HG02943 (cell line): ENCODE measurements at regions not wholly inside any gene's neighbourhood (a gene's known extent, or its start where the extent isn't known, plus 50 kb on each side); places are given as distances from the start of the nearest gene placed in this dataset.

Source experiments
- ATAC-seq: cut with Tn5 transposase; IDR thresholded peaks from one replicate; pipeline ENCODE4 v1.9.1; 2021; ENCODE audit warnings: mild to moderate bottlenecking, low read depth, moderate library complexity; ENCODE audit not compliant: unreplicated experiment

DNA sequence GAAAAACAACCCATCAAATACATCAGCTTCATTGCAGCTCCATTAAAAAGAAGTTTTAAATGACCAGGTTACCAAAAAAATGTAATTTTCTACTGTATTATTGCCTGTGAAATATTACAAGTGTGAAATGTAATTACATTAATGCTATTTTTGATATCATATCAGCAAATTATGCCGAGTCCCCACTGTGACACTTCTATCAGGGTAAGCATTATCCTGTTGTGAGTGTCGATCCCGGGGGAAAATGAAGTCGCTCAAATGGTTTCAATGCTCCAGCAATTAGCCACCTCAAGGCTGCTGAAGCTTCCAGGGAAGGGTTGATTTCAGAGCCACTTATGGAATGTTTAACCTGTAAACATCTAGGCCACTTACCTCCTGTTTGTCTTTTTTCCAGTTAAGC is 70.4 kb downstream of the RCN1 start:
- ATAC-seq, result no peak

DNA sequence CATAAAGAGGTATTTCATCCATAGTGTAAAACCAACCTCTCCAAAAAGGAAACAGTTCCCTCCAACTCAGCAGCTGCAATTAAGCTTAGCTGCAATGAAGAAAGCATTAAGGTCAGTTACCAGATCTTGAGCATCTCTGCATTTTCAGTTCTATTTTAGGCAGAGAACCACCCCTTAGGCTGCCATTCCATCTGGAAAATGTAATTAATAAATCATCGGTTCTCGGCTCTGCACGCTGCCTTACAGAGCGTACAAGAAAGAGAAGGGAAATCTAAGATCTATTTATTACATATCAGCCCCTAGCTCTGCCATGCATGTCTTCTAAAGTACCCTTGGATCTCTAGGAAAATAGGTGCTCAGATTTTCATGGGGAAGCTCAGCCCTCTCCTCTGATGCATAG is 71.5 kb downstream of the RCN1 start:
- no peak for ATAC-seq

GRCh38 chr11:32162906-32163305 is 72.0 kb downstream of the RCN1 start:
- no peak for ATAC-seq

DNA sequence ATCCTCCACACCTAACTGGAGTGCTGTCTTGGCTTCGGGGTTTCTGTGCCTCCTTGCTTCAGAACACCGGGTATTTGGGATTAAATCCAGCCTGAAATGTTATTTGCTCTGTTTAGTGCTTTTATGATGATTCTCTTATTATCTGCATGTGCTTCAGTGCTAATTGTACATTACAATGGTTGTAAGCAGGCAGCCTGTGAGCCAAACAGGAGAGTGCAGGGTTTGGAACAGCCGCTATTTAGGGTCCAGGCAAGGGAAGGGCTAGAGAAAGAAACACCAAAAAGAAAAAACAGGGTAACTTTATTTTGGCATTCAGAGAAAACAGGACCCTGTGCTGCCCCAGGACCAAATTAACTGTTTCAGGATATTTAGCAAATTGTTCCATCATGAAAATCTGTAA is 72.7 kb downstream of the RCN1 start:
- ATAC-seq, result no peak

GRCh38 chr11:32164836-32165235 is 74.0 kb downstream of the RCN1 start:
- ATAC-seq, result no peak

DNA sequence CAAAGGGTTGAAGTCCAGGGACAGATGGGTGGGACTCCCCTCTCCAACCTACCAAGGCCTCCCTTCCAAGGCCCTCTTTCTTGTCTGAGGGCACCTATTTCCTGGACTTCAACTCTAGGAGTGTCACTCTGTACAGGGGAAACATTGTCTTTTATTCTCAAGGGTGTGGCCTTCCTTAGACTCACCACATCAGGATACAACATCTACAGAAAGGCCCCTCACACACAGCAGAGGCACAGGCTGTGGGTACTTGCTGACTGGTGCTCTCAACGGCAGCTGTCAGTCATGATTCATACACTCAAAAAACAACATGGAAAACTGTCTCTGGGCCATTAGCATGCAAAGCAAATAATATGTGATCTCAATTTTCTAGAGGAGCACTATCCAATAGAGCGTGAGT is 78.0 kb downstream of the RCN1 start:
- ATAC-seq, result no peak

GRCh38 chr11:32171445-32171844 is 80.6 kb downstream of the RCN1 start:
- no peak for ATAC-seq

DNA sequence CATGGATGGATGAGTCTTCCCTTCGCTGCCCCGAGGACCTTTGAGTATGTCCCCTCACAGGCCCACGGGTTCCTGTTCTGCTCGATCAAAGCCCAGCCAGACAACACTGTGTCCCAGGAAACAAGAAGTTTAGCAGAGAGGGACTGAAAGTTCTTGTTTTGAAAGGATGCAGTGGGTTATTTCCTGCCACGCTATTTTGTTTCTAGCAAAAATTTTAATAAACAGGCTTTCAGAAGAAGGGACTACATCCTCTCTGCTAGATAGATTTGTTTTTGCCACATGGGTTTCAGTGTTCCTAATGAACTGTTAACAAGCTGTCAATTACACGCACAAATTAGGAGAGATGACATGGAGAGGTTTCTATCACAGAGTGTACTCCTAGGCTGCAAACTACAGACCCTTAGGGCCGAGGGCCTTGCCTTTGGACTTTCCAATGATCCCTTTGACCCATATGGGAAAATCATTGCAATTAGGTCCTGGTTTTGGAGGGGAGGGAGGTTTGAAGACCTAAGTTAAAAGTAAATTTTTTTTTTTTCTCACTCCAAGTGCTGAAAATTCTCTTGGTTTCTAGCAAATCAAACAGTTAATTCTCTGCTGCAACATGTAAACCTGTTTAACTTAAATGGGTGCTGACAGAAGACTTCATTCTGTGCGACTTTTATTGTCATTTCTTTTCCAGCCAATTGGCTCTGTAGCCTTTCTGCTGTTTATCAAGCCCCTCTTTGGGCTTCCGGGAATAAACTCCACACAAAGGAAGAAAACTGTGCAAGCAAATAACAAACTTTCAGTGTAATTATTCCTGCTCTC is 81.4 kb downstream of the RCN1 start:
- no peak for ATAC-seq

GRCh38 chr11:32172848-32173834 is 82.3 kb downstream of the RCN1 start:
- peak; percentile 57 for ATAC-seq

- no peak for ATAC-seq
These were observed 83.1 kb downstream of the RCN1 start for GRCh38 chr11:32173977-32174376.

GRCh38 chr11:32176223-32176934 is 85.5 kb downstream of the RCN1 start:
- ATAC-seq, result peak; percentile 68

DNA sequence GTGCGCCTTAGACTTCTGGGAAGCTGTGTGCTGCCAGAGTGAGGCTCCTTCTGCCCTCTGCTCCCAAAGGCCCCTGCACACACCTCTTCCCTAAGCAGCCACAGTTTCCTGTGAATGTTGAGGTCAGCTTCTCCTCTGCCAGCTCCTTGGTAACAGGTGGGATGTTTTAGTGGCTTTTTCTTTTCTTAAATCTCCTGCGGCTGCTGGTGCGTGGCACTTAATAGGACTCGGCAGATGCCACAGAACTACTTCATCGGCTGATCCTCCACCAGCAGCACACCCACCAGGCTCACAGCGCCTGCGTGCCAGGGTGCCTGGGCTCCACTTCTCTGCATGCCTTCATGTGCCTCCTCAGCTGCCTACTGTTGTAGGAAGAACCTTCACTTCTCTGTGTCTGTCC is 87.8 kb downstream of the RCN1 start:
- ATAC-seq, result no peak

GRCh38 chr11:32183512-32183911 is 92.6 kb downstream of the RCN1 start:
- no peak for ATAC-seq

DNA sequence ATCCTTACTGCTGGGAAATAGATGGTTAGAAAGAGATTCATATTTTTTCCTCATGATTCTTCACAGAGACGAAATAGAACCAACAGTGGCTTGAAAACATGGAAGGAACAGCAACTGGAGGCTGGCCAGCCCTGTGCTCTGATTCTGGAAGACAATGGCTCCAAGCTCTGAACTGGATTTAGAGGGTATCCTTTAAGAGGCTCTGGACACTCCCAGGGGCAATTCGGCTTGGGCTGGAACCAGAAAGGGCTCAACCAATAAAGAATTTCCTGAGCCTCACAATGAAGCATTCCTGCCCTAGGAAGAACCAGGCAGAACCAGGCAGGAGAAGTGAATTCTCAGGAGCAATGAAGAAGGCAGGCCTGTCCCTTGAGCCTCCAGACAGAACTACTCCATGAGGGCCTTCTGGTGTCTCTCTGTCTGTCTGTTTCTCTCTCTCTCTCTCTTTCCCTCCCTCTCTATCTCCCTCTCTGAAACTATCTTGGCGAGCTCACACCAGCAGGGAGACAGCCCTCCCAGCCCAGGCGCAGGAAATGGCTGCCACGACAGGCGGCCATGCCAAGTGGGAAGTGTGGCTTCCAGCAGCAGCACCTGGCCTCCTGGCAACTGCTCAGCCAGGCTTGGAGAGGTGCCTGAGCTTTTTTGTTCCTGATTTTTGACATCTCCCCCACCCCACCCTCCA is 93.3 kb downstream of the RCN1 start:
- no peak for ATAC-seq

DNA sequence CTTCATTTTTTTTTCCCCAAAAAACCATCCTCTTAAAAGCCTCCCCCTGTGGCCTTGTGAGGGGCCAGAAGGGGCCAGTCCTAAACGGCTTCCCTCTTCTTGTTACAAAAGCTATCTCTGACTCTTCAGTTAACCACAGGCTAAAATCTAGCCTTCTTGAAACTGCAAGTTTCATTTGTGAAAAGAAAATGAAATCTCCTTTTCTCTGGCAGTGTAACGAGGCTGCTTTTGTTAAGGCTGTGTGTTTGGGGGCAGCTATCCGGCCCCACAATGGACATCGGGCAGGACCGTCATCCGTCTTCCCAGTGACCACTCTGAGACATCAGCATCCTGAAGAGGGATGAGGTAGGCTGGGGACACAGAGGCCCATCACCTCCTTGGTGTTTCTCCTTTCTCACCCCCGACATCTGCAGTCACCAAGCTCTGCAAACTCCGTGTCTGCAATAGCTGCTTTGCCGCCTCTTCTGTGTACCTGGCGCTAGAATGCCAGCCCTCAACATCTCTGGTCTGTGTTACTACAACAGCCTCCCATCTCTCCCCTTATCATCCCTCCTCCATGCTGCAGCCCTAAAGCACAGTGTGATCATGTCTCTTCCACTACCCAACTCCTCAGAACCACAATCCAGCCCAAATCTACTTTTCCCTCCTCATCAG is 94.0 kb downstream of the RCN1 start:
- no peak for ATAC-seq

DNA sequence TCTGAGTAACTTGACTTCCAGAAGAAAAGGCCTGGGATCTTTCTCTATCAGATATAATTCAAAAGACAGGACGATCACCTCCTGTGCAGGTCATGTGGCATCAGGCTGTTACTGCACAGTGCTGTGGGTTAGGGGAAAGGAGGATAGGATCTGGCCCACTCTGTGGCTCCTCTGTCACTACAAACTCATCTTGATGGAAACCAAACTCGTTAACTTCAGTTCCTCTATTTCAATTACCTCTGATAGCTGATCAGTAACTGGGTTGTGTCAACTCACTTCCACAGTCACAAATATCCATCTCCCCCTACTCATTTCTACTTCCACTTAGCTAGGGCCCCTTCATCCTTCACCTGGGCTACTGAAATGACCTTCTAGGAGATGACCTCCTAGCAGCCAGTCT is 95.2 kb downstream of the RCN1 start:
- ATAC-seq, result no peak

DNA sequence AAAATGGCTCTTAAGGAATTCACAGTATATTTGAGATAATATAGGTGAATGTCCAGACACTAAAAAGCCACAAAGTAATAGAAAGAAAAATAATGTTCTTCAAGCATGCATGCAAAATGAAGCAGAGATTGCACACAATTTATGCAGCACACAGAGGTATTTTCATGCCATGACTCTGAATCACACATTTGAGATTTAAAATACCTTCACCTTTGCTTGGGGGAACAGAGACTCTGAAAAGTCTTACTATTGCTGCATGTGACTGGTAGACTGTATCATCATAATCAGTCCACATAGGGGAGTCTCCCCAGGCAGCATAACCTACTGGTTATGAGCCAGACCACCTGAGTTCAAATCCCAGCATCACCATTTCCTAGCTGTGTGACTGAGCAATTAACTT is 96.2 kb downstream of the RCN1 start:
- ATAC-seq, result no peak

GRCh38 chr11:32188785-32189184 is 97.9 kb downstream of the RCN1 start:
- ATAC-seq, result no peak

- no peak for ATAC-seq
These were observed 105.3 kb downstream of the RCN1 start for GRCh38 chr11:32196137-32196536.

GRCh38 chr11:32198053-32198452 is 107.2 kb downstream of the RCN1 start:
- no peak for ATAC-seq
